ENCODE measurements at regions not wholly inside any gene's neighbourhood (a gene's known extent, or its start where the extent isn't known, plus 50 kb on each side); places are given as distances from the start of the nearest gene placed in this dataset.

DNA sequence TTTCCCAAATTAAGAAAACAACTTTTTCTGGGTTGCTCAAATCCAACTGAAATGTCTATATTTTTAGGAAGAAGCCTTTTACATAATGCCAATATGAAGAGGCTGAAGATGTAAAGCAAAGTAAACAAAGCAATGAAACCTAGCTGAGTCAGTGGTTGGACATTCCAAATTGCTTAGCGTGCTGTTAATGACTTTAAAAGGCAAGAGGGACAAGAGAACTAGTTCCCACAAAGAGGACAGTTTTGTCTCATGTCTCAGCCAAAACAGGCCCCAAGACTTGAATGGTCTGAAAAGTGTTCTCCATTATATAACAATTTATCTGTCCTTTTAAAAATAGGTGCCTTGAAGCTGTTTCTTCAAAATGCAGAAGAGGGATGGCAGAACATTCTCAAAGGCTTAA, 407.0 kb downstream of the ENC1 start:
- no peaks in the 10 kb centered on the region for H3K9me2 ChIP-seq (ENCODE audit: insufficient read depth, low read length)
- H3F3A ChIP-seq (ENCODE audit: insufficient read depth, low read length, poor library complexity, severe bottlenecking), result no peaks in the 10 kb centered on the region
- H3K79me2 ChIP-seq (replicated peaks; ENCODE audit: insufficient read depth, low read length), result no peaks in the 10 kb centered on the region
- H3K9me3 ChIP-seq (ENCODE audit: low read length), result no peaks in the 10 kb centered on the region
- no peak overlapping the region for H3K4me2 ChIP-seq (ENCODE audit: low read length)
- no peak overlapping the region for H2AFZ ChIP-seq (ENCODE audit: low read depth, low read length)
- no peak for TF ChIP-seq POLR2AphosphoS5 (IDR thresholded peaks at IDR 0.05)
- TF ChIP-seq, protein P1, sequence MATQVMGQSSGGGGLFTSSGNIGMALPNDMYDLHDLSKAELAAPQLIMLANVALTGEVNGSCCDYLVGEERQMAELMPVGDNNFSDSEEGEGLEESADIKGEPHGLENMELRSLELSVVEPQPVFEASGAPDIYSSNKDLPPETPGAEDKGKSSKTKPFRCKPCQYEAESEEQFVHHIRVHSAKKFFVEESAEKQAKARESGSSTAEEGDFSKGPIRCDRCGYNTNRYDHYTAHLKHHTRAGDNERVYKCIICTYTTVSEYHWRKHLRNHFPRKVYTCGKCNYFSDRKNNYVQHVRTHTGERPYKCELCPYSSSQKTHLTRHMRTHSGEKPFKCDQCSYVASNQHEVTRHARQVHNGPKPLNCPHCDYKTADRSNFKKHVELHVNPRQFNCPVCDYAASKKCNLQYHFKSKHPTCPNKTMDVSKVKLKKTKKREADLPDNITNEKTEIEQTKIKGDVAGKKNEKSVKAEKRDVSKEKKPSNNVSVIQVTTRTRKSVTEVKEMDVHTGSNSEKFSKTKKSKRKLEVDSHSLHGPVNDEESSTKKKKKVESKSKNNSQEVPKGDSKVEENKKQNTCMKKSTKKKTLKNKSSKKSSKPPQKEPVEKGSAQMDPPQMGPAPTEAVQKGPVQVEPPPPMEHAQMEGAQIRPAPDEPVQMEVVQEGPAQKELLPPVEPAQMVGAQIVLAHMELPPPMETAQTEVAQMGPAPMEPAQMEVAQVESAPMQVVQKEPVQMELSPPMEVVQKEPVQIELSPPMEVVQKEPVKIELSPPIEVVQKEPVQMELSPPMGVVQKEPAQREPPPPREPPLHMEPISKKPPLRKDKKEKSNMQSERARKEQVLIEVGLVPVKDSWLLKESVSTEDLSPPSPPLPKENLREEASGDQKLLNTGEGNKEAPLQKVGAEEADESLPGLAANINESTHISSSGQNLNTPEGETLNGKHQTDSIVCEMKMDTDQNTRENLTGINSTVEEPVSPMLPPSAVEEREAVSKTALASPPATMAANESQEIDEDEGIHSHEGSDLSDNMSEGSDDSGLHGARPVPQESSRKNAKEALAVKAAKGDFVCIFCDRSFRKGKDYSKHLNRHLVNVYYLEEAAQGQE (IDR thresholded peaks at IDR 0.05; ENCODE audit: borderline replicate concordance), result no peak
- no peak for TF ChIP-seq EP300 (conservative IDR thresholded peaks at IDR 0.05; ENCODE audit: poor library complexity, severe bottlenecking)
- no peak for TF ChIP-seq SMC3 (conservative IDR thresholded peaks at IDR 0.05; ENCODE audit: poor library complexity)
- no peak for TF ChIP-seq MXI1 (conservative IDR thresholded peaks at IDR 0.05; ENCODE audit: poor library complexity, severe bottlenecking)
- TF ChIP-seq RAD21 (conservative IDR thresholded peaks at IDR 0.05), result no peak
- no peak for TF ChIP-seq EZH2 (IDR thresholded peaks at IDR 0.05; ENCODE audit: borderline replicate concordance, insufficient read depth, low read length, poor library complexity, severe bottlenecking)
- TF ChIP-seq, protein P2, sequence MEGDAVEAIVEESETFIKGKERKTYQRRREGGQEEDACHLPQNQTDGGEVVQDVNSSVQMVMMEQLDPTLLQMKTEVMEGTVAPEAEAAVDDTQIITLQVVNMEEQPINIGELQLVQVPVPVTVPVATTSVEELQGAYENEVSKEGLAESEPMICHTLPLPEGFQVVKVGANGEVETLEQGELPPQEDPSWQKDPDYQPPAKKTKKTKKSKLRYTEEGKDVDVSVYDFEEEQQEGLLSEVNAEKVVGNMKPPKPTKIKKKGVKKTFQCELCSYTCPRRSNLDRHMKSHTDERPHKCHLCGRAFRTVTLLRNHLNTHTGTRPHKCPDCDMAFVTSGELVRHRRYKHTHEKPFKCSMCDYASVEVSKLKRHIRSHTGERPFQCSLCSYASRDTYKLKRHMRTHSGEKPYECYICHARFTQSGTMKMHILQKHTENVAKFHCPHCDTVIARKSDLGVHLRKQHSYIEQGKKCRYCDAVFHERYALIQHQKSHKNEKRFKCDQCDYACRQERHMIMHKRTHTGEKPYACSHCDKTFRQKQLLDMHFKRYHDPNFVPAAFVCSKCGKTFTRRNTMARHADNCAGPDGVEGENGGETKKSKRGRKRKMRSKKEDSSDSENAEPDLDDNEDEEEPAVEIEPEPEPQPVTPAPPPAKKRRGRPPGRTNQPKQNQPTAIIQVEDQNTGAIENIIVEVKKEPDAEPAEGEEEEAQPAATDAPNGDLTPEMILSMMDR (IDR thresholded peaks at IDR 0.05; ENCODE audit: poor library complexity, severe bottlenecking), result no peak
- TF ChIP-seq TAF1 (IDR thresholded peaks at IDR 0.05; ENCODE audit: low read depth), result no peak
- no peak overlapping the region for H3K4me3 ChIP-seq (ENCODE audit: low read length)
- no peaks in the 10 kb centered on the region for H3K27me3 ChIP-seq (ENCODE audit: insufficient read depth, low read depth, low read length)
- H4K20me1 ChIP-seq (ENCODE audit: insufficient read depth), result no peaks in the 10 kb centered on the region
- no peaks in the 10 kb centered on the region for H3K36me3 ChIP-seq (ENCODE audit: insufficient read depth, low read length)
- H3K27ac ChIP-seq (ENCODE audit: low read length), result no peak overlapping the region
- H3K9ac ChIP-seq (ENCODE audit: low read length), result no peak overlapping the region

DNA sequence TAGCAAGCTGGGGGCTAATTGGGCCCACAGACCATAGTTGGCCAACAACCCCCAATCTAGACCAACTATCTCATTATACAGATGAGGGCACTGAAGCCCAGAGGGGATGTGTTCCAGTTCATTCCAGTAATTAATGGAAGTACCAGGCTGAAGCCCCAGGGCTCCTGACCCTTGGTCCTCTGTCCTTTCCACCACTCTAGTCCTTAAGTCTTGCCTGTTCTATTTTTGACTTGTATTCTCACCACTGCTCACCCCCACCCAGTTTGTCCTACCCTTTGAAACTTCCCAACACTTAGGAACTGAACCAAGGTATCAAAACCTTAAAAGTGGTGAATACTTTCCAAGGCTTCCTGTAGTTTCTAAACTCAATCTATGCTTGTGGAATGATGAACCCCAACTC, 407.4 kb downstream of the ENC1 start:
- H2AFZ ChIP-seq (ENCODE audit: low read depth, low read length), result no peak overlapping the region
- no peaks in the 10 kb centered on the region for H3K36me3 ChIP-seq (ENCODE audit: insufficient read depth, low read length)
- H3K9ac ChIP-seq (ENCODE audit: low read length), result no peak overlapping the region
- H3K4me2 ChIP-seq (ENCODE audit: low read length), result no peak overlapping the region
- H3K27ac ChIP-seq (ENCODE audit: low read length), result no peak overlapping the region
- no peaks in the 10 kb centered on the region for H3K9me2 ChIP-seq (ENCODE audit: insufficient read depth, low read length)
- no peaks in the 10 kb centered on the region for H3K27me3 ChIP-seq (ENCODE audit: insufficient read depth, low read depth, low read length)
- no peaks in the 10 kb centered on the region for H3F3A ChIP-seq (ENCODE audit: insufficient read depth, low read length, poor library complexity, severe bottlenecking)
- H3K4me3 ChIP-seq (ENCODE audit: low read length), result no peak overlapping the region
- no peaks in the 10 kb centered on the region for H3K9me3 ChIP-seq (ENCODE audit: low read length)
- no peaks in the 10 kb centered on the region for H3K79me2 ChIP-seq (replicated peaks; ENCODE audit: insufficient read depth, low read length)
- no peak for TF ChIP-seq EP300 (conservative IDR thresholded peaks at IDR 0.05; ENCODE audit: poor library complexity, severe bottlenecking)
- no peak for TF ChIP-seq POLR2AphosphoS5 (IDR thresholded peaks at IDR 0.05)
- no peak for TF ChIP-seq TAF1 (IDR thresholded peaks at IDR 0.05; ENCODE audit: low read depth)
- no peak for TF ChIP-seq MXI1 (conservative IDR thresholded peaks at IDR 0.05; ENCODE audit: poor library complexity, severe bottlenecking)
- no peak for TF ChIP-seq EZH2 (IDR thresholded peaks at IDR 0.05; ENCODE audit: borderline replicate concordance, insufficient read depth, low read length, poor library complexity, severe bottlenecking)
- TF ChIP-seq, protein P2 (IDR thresholded peaks at IDR 0.05; ENCODE audit: poor library complexity, severe bottlenecking), result no peak
- TF ChIP-seq RAD21 (conservative IDR thresholded peaks at IDR 0.05), result no peak
- no peak for TF ChIP-seq SMC3 (conservative IDR thresholded peaks at IDR 0.05; ENCODE audit: poor library complexity)
- TF ChIP-seq, protein P1 (IDR thresholded peaks at IDR 0.05; ENCODE audit: borderline replicate concordance), result no peak
- no peaks in the 10 kb centered on the region for H4K20me1 ChIP-seq (ENCODE audit: insufficient read depth)
